ENCODE measurements at regions not wholly inside any gene's neighbourhood (a gene's known extent, or its start where the extent isn't known, plus 50 kb on each side); places are given as distances from the start of the nearest gene placed in this dataset.

DNA sequence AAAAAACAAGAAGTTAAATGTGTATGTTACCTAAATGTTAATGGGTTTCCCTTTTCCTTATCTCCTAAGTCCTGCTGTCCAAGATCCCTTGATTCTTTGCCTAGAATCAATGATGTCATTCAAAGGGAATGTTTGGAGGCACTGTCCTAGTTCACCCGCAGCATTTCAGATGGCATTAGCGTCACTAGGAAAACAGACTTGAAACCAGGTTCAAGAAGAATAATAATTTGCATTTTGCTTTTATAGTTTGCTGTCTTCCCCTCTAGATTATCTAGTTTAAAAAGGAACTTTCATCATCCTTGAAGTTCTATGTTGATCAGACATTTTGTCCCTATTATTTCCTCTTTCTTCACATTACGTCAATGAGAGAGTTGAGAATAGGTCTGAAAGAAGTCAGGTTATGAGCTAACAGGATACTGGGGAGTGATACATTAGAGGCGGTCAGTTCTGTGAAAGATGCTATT, 234.1 kb upstream of the PGRMC2 start:
- TF ChIP-seq, protein P1, sequence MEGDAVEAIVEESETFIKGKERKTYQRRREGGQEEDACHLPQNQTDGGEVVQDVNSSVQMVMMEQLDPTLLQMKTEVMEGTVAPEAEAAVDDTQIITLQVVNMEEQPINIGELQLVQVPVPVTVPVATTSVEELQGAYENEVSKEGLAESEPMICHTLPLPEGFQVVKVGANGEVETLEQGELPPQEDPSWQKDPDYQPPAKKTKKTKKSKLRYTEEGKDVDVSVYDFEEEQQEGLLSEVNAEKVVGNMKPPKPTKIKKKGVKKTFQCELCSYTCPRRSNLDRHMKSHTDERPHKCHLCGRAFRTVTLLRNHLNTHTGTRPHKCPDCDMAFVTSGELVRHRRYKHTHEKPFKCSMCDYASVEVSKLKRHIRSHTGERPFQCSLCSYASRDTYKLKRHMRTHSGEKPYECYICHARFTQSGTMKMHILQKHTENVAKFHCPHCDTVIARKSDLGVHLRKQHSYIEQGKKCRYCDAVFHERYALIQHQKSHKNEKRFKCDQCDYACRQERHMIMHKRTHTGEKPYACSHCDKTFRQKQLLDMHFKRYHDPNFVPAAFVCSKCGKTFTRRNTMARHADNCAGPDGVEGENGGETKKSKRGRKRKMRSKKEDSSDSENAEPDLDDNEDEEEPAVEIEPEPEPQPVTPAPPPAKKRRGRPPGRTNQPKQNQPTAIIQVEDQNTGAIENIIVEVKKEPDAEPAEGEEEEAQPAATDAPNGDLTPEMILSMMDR (IDR thresholded peaks at IDR 0.05; ENCODE audit: low read depth, low read length) = no peak
- Histone ChIP-seq H3K36me3 (no peaks in the 10 kb centered on the region), H3K9me3 (ENCODE audit: low read depth) (no peaks in the 10 kb centered on the region), H3K4me3 (no peak overlapping the region), H3K27me3 (no peaks in the 10 kb centered on the region), H3K4me1 (ENCODE audit: low read depth) (no peaks in the 10 kb centered on the region), H3K27ac (no peak overlapping the region)
- DNase-seq (ENCODE audit: low read depth in 1 of 2, low spot score in 1 of 2) = peak in 1 of 2 donors; percentile 68

DNA sequence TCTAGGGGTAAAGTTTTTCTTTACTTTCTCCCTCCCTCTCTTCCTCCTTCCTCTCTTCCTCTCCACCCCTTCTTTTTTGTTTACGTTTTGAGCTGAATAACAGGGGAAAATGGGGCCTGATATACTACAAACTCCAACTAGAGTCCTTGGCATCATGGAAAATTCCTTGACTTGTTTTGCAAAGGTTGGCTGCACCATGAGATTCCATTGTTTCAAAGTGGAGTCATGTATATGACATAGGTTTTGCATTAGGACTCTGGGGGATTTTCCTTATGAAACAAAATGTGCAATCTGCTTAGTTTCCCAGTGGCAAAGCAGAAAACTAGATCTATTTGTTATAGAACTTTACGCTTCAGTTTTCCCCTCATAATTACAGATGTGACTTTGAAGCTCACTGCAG, 233.5 kb upstream of the PGRMC2 start:
- Histone ChIP-seq H3K4me1 (ENCODE audit: low read depth) (no peaks in the 10 kb centered on the region), H3K36me3 (no peaks in the 10 kb centered on the region), H3K27ac (no peak overlapping the region), H3K4me3 (no peak overlapping the region), H3K27me3 (no peaks in the 10 kb centered on the region), H3K9me3 (ENCODE audit: low read depth) (no peaks in the 10 kb centered on the region)
- DNase-seq (ENCODE audit: low read depth in 1 of 2, low spot score in 1 of 2) = peak in 1 of 2 donors; percentile 68
- TF ChIP-seq, protein P1 (IDR thresholded peaks at IDR 0.05; ENCODE audit: low read depth, low read length) = no peak

DNA sequence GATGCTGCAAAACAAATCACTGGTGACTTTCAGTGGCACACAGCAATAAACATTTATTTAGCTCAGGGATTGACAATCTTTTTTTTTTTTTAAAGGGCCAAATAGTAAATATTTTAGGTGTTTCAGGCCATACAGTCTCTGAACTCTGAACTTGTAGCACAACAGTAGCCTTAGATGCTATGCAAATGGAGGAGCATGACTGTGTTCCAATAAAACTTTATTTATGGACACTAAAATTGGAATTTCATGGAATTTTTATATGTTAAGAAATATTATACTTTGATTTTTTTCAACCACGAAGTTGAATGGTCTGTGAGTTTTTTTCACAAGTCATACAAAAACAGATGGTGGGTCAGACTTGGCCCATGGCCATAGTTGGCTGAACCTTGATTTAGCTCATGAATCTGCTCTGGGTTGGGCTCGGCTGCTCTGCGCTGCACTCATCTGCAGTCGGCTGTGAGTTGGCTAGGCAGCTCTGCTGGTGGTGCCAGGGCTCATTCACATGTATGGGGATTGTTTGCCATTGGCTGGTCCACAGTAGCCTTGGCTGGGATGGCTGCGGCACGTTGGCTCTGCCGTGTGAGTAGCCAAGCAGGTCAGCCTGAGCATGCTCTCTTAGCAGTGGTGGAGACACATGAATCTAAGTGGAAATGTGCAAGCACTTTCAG, 231.7 kb upstream of the PGRMC2 start:
- Histone ChIP-seq H3K4me1 (ENCODE audit: low read depth) (no peaks in the 10 kb centered on the region), H3K27me3 (no peaks in the 10 kb centered on the region), H3K9me3 (ENCODE audit: low read depth) (no peaks in the 10 kb centered on the region), H3K4me3 (no peak overlapping the region), H3K36me3 (no peaks in the 10 kb centered on the region), H3K27ac (no peak overlapping the region)
- TF ChIP-seq, protein P1 (IDR thresholded peaks at IDR 0.05; ENCODE audit: low read depth, low read length) = no peak
- peak in 1 of 2 donors; percentile 34 for DNase-seq (ENCODE audit: low read depth in 1 of 2, low spot score in 1 of 2)

DNA sequence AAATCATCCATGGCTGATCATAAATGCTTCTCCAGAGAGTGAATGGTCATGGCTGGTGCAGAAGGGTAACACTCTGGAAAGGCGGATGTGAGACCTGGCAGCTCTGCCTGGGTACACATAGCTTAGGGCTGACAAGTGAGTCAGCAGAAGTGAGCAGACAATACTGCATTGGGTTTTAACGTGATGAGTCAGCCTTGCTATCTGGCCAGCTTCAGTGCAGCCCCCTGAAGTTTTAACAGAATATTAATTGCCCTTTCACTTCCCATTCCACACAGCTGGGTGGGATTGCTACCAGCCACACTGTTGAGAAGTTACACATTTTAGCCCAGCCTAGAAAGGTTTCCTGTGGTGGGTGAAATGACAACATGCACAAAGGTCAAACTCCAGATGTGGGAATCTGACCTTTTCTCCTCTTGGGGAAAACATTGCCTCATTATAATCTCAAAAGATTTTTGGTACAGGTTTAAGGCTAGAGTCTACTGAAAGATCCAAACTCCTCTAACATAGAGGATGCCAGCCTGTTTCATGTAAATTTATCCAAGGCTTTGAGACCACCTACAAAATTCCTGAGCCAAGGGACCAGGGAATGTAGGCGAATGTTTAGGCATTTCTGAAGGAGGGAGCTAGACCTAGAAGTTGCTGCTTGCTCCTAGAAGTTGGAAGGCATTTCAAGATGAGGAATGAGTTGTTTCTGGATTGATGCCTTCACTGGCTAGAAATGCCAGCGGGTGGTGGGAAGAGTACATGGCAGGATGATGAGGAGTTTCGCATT, 230.3 kb upstream of the PGRMC2 start:
- no peak overlapping the region for H3K27ac ChIP-seq
- TF ChIP-seq, protein P1 (IDR thresholded peaks at IDR 0.05; ENCODE audit: low read depth, low read length) = no peak
- H3K9me3 ChIP-seq (ENCODE audit: low read depth) = no peaks in the 10 kb centered on the region
- H3K4me1 ChIP-seq (ENCODE audit: low read depth) = no peaks in the 10 kb centered on the region
- peak in 1 of 2 donors; percentile 94 for DNase-seq (ENCODE audit: low read depth in 1 of 2, low spot score in 1 of 2)
- no peaks in the 10 kb centered on the region for H3K27me3 ChIP-seq
- no peaks in the 10 kb centered on the region for H3K36me3 ChIP-seq
- H3K4me3 ChIP-seq = no peak overlapping the region

DNA sequence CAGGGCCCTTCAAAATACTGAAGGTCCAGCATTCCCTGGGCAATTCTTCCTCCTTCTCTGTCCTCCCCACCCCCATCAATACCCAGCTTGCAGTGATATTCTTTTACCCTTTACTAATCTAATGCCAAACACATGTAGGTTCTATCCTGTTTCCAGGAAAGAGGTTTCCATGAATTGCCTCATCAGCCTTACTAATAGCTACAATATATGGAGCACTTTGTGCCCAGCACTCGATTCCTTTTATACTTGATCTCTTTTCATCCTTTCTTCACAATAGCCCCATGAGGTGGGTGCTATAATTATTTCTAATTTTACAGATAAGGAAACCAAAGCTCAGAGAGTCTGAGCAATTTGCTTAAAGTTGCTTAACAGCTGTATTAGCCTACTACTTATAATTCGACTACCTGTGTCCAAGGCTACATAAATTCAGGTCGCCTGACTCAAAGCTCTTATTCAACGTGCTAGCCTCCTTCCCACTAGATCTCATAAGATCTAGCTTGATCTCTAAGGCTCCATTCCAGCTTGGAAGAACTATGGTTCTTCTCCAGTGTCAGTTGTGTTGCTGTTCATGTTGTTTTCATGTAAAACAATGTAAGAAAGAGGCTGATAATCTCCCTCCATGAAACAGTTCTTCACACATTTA, 229.6 kb upstream of the PGRMC2 start:
- TF ChIP-seq, protein P1 (IDR thresholded peaks at IDR 0.05; ENCODE audit: low read depth, low read length) = no peak
- H3K4me1 ChIP-seq (ENCODE audit: low read depth) = no peaks in the 10 kb centered on the region
- H3K4me3 ChIP-seq = no peak overlapping the region
- no peaks in the 10 kb centered on the region for H3K27me3 ChIP-seq
- no peaks in the 10 kb centered on the region for H3K9me3 ChIP-seq (ENCODE audit: low read depth)
- peak in 1 of 2 donors; percentile 55 for DNase-seq (ENCODE audit: low read depth in 1 of 2, low spot score in 1 of 2)
- no peaks in the 10 kb centered on the region for H3K36me3 ChIP-seq
- H3K27ac ChIP-seq = no peak overlapping the region
